GM18870 (cell line): ENCODE measurements at regions not wholly inside any gene's neighbourhood (a gene's known extent, or its start where the extent isn't known, plus 50 kb on each side); places are given as distances from the start of the nearest gene placed in this dataset.

Experiments used
- ATAC-seq: cut with Tn5 transposase; IDR thresholded peaks from one replicate; pipeline ENCODE4 v1.9.1; 2021; ENCODE audit warnings: moderate library complexity; ENCODE audit not compliant: unreplicated experiment

DNA sequence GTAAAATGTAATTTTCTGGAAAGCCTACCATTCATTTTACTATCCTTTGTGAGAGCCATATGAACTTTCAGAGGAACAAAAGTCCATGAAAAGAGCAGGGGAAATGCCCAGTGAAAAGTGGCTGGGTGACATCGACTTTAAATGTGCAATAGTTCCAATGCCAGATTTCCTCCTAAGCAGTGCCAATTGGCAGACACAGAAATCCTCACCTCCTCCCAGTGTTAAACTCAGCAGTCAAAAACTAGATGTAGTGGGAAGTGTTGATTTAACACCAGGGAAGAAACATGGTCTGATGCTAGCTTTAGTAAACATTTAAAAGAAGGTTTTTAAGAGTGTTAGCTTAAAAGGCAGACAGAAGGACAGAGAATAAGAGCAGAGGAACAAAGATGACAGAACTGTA, 2055.2 kb downstream of the MAT2B start:
- ATAC-seq: no peak

DNA sequence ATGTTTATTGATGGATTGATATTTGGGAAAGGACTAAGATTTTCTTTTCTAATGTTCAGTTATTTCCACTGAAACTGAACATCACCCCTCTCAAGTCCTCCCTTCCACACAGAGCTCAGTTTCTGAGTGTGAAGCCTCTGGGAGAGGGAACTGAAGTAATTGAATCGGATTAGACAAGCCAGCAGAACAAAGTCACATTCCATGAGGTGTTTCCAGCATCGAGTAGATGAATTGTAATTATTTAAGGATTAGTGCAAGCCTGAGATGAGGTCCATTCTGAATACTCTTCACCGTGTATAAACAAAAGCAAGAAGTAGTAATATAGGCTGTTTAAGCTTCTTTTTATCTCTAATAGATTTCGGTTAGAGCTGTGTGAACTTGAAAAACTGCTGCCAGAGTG, 2060.5 kb downstream of the MAT2B start:
- no peak for ATAC-seq

DNA sequence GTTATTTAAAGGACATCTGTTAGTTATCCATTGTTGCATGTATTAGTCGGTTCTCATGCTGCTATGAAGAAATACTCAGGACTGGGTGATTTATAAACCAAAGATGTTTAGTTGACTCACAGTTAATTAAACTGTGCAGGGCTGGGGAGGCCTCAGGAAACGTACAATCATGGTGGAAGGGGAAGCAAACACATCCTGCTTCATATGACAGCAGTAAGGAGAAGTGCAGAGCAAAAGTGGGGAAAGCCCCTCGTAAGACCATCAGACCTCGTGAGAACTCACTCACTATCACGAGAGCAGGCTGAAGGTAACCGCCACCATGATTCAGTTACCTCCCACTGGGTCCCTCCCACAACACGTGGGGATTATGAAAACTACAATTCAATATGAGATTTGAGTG, 2064.1 kb downstream of the MAT2B start:
- ATAC-seq: no peak

GRCh38 chr5:165573445-165573844, 2068.0 kb downstream of the MAT2B start:
- ATAC-seq: no peak

GRCh38 chr5:165574100-165574499, 2068.7 kb downstream of the MAT2B start:
- ATAC-seq: no peak

DNA sequence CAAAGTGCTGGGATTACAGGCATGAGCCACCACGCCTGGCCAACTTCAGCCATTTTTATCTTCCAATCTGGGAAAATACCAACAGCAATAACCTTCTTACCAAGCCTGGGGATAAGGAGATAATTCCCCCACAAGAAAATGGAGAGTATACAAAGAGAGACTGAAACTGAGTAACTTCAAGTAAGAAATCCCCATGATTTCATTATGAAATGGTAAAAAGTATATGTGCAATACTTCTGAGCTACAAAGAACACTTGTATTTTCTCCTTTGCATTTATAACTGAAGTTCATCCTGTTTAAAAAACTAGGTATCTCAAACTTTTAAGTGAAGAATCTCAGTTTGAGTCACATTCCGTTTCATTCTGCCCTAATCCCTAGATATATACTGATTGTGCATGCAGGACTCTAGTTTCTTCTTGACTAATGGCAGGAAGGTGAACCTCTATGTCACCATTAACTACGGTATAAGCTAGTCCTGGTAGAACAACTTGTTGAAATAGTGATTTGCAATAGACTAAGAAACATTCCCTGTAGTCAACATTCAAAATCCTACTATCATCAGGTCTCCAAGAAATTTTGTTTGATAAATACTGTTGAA, 2071.4 kb downstream of the MAT2B start:
- ATAC-seq: peak; percentile 56

GRCh38 chr5:165579911-165580310, 2074.5 kb downstream of the MAT2B start:
- ATAC-seq: no peak

DNA sequence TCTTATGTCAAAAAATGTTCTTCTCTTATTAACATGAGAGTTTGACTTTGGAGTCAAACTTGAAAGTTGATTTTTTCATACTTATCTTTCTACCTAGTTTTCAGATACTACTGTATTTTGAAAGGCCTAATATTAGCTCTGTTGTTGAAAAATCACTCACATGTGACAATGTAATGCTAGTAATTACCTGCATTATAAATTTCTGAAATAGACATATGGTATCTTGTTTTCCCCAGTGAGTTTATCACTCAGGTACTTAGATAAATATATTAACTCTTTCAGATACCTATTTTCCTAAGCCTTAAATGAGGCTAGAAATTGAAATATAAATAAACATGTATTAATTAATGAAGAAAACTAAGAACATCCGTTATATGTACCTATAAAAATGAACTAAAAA, 2089.3 kb downstream of the MAT2B start:
- no peak for ATAC-seq

DNA sequence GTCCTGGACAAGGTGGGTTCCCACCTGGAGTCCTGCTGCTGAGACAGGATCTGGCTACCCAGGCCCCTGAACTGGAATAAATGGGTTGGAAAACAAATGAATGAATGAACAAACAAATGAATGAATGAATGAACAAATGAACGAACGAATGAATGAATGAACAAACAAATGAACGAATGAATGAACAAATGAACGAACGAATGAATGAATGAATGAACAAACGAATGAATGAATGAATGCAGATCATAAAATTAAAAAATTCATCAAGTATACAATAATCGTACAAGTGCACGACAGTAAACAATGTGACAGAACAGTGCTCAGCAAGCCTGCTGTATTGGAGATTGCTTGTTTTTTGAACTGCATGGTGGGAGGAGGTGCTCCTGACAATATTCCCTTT, 2097.1 kb downstream of the MAT2B start:
- ATAC-seq: no peak

- no peak for ATAC-seq
Measured at GRCh38 chr5:165607026-165607425, 2101.6 kb downstream of the MAT2B start.

GRCh38 chr5:165609871-165610270, 2104.5 kb downstream of the MAT2B start:
- no peak for ATAC-seq

GRCh38 chr5:165616490-165617405, 2111.3 kb downstream of the MAT2B start:
- ATAC-seq: no peak

DNA sequence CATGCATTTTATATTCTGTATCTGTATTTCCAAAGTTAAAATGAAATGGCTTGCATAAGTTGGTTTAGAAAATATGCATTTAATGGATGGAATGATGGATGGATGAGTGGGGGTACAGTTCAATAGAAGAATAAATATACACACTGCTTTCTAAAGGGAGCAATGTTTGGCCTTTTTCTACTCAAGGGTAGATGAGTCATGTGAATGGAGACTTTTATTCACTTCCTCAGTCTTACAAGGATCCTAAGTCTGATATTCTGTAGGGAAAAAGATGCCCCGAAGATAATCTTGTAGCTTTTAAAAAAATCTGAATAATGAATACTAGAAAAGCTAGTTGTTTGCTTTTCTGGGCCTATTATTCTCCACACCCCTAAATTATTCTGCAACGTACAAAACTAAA, 2112.1 kb downstream of the MAT2B start:
- ATAC-seq: no peak

- ATAC-seq: no peak
Measured at GRCh38 chr5:165620394-165620793, 2115.0 kb downstream of the MAT2B start.

GRCh38 chr5:165622864-165623536, 2117.6 kb downstream of the MAT2B start:
- ATAC-seq: no peak

DNA sequence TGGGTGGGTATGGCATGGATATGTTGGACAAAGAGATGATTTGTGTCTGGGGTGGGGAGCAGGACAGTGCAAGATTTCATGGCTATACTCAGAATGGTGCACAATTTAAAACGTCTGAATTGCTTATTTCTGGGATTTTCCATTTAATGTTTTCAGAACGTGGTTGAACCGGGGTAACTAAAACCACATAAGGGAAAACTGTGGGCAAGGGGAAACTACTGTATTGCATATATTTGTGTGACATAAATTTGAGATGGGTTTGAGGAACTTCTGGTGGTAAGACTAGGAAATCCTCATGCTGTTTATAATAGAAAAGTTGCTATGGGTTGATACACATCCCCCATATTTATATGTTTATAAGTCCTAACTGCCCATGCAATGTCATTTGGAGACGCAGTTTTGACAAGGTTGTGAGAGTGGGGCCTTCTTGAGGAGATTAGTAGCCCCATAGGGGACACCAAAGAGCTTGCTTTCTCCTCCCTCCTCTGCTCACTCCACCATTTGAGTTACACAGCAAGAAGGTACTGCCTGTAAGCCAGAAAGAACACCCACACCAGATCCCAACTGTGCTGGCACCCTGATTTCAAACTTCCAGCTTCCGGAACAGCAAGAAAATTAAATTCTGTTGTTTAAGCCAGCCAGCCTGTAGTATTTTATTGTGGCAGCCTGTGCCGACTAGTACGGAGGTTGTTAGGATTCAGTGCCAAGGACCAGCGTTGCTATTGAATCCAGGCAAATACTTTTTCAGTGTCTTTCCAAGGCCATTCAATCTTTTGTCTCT, 2118.9 kb downstream of the MAT2B start:
- no peak for ATAC-seq

DNA sequence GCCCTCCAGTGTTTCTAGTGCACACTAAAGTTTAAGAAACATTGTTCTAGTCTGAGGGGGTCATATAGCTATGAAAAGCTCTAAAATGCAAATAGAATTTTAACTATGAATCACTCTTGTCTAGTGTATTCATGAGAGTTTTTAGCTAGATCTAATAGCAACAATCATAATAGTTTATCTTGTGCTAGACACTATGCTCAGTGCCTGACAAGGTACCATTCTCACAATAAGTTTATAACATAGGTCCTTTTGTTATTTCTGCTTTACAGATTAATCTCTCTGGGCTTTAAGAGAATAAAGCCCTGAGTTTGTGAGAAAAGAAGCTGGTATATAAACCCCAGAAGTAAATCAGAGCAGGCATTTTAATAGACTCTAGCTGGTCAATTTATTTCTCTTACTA, 2120.7 kb downstream of the MAT2B start:
- no peak for ATAC-seq

- ATAC-seq: no peak
Measured at GRCh38 chr5:165627548-165628170, 2122.2 kb downstream of the MAT2B start.

- ATAC-seq: peak; percentile 79
Measured at GRCh38 chr5:165630261-165630778, 2124.9 kb downstream of the MAT2B start.

GRCh38 chr5:165631235-165631634, 2125.8 kb downstream of the MAT2B start:
- no peak for ATAC-seq
